ENCODE measurements at regions not wholly inside any gene's neighbourhood (a gene's known extent, or its start where the extent isn't known, plus 50 kb on each side); places are given as distances from the start of the nearest gene placed in this dataset.

- 93% methylated on average over 4 of the region's 4 CpGs for WGBS
- Histone ChIP-seq H3K27ac (no peak overlapping the region), H3K36me3 (no peaks in the 10 kb centered on the region), H3K9me3 (no peaks in the 10 kb centered on the region), H3K4me1 (replicated peaks) (no peaks in the 10 kb centered on the region), H3K27me3 (replicated peaks; ENCODE audit: insufficient read depth) (no peaks in the 10 kb centered on the region), H3K4me3 (no peak overlapping the region)
- intact Hi-C loops (cut with DNase I), result no loop called here
- TF ChIP-seq POLR2A (IDR thresholded peaks at IDR 0.05) (no peak), CTCF (IDR thresholded peaks at IDR 0.05) (no peak), POLR2AphosphoS5 (IDR thresholded peaks at IDR 0.05) (no peak)
- no peak for DNase-seq (ENCODE audit: low spot score)
These were observed 233.7 kb upstream of the SPRY1 start for GRCh38 chr4:123162859-123163258.

GRCh38 chr4:123163501-123163900, 233.1 kb upstream of the SPRY1 start:
- Histone ChIP-seq H3K9me3 (no peaks in the 10 kb centered on the region), H3K4me3 (no peak overlapping the region), H3K4me1 (replicated peaks) (no peaks in the 10 kb centered on the region), H3K27ac (no peak overlapping the region), H3K27me3 (replicated peaks; ENCODE audit: insufficient read depth) (no peaks in the 10 kb centered on the region), H3K36me3 (no peaks in the 10 kb centered on the region)
- no peak for DNase-seq (ENCODE audit: low spot score)
- TF ChIP-seq CTCF (IDR thresholded peaks at IDR 0.05), result no peak
- TF ChIP-seq POLR2A (IDR thresholded peaks at IDR 0.05), result no peak
- no peak for TF ChIP-seq POLR2AphosphoS5 (IDR thresholded peaks at IDR 0.05)
- intact Hi-C loops (cut with DNase I), result no loop called here
- WGBS, result 18% methylated on average over 1 of the region's 1 CpG

GRCh38 chr4:123166023-123166422, 230.6 kb upstream of the SPRY1 start:
- no peaks in the 10 kb centered on the region for H3K36me3 ChIP-seq
- no peak overlapping the region for H3K27ac ChIP-seq
- H3K27me3 ChIP-seq (replicated peaks; ENCODE audit: insufficient read depth), result no peaks in the 10 kb centered on the region
- DNase-seq (ENCODE audit: low spot score), result no peak
- no peak for TF ChIP-seq POLR2A (IDR thresholded peaks at IDR 0.05)
- no peak for TF ChIP-seq CTCF (IDR thresholded peaks at IDR 0.05)
- no peak for TF ChIP-seq POLR2AphosphoS5 (IDR thresholded peaks at IDR 0.05)
- no peak overlapping the region for H3K4me3 ChIP-seq
- intact Hi-C loops (cut with DNase I), result no loop called here
- no peaks in the 10 kb centered on the region for H3K9me3 ChIP-seq
- WGBS, result 97% methylated on average over 3 of the region's 3 CpGs
- H3K4me1 ChIP-seq (replicated peaks), result no peaks in the 10 kb centered on the region

- H3K4me3 ChIP-seq, result no peak overlapping the region
- no peaks in the 10 kb centered on the region for H3K4me1 ChIP-seq (replicated peaks)
- H3K9me3 ChIP-seq, result no peaks in the 10 kb centered on the region
- no peaks in the 10 kb centered on the region for H3K36me3 ChIP-seq
- no peaks in the 10 kb centered on the region for H3K27me3 ChIP-seq (replicated peaks; ENCODE audit: insufficient read depth)
- no peak overlapping the region for H3K27ac ChIP-seq
- TF ChIP-seq POLR2A (IDR thresholded peaks at IDR 0.05), result no peak
- no peak for TF ChIP-seq CTCF (IDR thresholded peaks at IDR 0.05)
- no peak for TF ChIP-seq POLR2AphosphoS5 (IDR thresholded peaks at IDR 0.05)
- intact Hi-C loops (cut with DNase I), result no loop called here
- no peak for DNase-seq (ENCODE audit: low spot score)
These were observed 228.7 kb upstream of the SPRY1 start for GRCh38 chr4:123167931-123168330.

GRCh38 chr4:123168812-123169211, 227.8 kb upstream of the SPRY1 start:
- H3K9me3 ChIP-seq, result no peaks in the 10 kb centered on the region
- no peaks in the 10 kb centered on the region for H3K27me3 ChIP-seq (replicated peaks; ENCODE audit: insufficient read depth)
- intact Hi-C loops (cut with DNase I), result no loop called here
- no peak overlapping the region for H3K4me3 ChIP-seq
- no peaks in the 10 kb centered on the region for H3K4me1 ChIP-seq (replicated peaks)
- TF ChIP-seq POLR2A (IDR thresholded peaks at IDR 0.05) (no peak), CTCF (IDR thresholded peaks at IDR 0.05) (no peak), POLR2AphosphoS5 (IDR thresholded peaks at IDR 0.05) (no peak)
- WGBS, result 67% methylated on average over 2 of the region's 2 CpGs
- no peaks in the 10 kb centered on the region for H3K36me3 ChIP-seq
- no peak for DNase-seq (ENCODE audit: low spot score)
- H3K27ac ChIP-seq, result no peak overlapping the region
